Femur (tissue), 1 donor: ENCODE measurements at regions not wholly inside any gene's neighbourhood (a gene's known extent, or its start where the extent isn't known, plus 50 kb on each side); places are given as distances from the start of the nearest gene placed in this dataset.
"Not testable (repeated sequence)": the region's sequence is repeated elsewhere in the genome, so short reads cannot be mapped to it uniquely, and the experiment has no call there.

Experiments
- DNase-seq: peaks from one replicate; pipeline ENCODE4 v3.0.0-alpha.2; 2017

DNA sequence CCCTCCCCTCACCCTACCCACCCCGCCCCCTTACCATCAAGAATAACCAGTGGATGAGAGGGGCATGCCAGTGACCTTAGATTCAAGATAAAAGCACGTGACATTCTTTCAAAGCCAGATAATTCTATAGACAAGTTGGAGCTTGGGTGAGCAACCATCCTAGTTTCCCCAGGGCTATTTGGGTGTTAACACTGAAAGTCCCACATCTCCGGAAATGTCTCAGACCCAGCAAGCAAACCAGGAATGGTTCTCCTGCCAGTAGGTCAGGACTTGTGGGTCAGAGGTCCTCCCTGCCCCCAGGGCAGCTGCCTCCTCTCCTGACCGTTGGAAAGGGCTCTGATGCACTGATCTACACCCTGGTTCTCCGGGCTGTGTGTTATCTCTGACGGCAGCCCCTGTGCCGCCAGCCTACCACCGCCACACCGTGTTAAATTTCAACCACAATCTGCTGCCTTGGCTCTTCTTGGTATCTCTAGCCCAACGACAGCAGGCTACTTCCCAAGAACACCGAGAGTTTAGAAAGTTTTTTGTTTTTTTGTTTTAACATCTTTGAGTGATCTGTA lies 287.0 kb downstream of the BCL2L11 start:
- not testable (repeated sequence) for DNase-seq

DNA sequence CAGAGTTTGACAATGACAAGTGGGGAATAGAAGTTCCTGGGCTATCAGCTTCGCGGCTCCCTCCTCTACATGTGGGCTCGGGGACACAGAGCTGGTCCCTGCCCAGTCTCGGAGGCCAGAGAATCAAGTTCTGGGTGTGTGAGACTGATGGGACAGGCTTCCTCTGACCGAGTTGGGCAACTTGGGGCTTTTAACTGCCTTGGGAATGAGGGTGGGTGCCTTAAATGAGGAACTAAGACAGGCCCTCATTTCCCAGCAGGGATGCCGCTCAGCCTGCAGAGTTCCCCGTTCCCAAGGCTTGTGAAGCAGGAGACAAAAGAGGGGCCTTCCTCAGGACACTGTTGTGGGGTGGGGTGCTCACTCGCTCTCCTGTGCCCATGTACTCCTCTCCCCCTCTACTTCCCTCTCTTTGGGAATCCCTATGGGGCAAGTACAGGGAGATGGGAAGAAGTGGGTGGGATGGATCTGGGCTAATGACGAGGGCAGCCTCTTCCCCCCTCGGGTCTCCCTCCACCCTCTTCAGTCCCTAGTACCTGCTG lies 290.2 kb downstream of the BCL2L11 start:
- DNase-seq: not testable (repeated sequence)

- not testable (repeated sequence) for DNase-seq
Measured at GRCh38 chr2:111411867-111412681, 291.4 kb downstream of the BCL2L11 start.

DNA sequence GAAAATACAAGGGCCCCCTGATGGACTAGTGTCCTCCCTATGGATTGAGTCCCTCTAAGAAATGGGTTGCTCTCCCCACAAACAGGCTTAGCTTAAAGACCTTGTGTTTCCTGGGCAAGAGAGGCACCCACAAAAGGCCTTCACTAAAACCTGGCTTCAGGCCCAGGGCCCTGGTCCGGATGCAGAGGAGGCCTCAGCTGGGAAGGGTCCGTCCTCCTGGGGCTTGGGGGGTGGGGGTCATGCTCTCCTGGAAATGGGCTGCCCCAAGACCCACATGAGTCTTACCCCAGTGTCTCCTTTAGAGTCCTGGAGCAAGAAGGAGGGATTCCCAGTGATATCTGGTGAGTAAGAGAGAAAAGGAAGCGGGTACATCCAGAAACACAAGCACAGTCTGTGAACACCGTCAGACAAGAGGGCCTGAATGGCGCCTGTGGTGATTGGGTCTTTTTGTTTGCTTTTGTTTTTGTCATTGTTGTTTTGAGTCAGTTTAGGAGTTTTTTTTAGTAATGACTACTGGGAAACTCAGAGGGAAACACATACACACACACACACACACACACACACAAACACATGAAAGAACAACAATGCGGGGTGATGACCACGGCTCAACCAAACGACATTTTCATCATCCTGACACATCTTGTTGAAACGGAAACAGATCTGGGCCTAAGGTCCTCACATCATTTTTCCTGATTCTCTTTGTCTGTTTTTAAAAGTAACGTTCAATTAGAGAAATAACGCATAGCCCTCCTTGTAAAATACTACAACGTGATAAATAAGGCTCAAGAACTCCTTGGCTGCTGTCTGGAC lies 292.3 kb downstream of the BCL2L11 start:
- DNase-seq: not testable (repeated sequence)

DNA sequence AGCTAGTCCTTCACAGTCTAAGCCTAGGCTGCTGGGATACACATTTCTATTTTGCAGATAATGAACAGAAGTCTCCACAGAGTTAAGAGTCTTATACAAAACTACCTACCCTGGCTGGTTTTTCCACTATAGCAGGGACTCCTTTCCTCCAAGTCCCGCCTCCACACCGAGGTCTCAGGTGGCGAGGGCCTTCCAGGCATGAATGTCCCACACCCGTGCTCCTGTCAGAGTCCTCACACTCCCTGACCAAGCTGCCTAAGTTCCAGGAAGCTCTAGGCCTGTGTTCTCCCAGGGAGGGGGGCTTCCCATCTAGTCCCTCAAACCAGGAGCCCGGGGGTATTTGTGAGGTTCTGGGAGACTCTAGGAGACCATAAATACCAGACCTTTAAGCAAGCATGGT lies 293.2 kb downstream of the BCL2L11 start:
- not testable (repeated sequence) for DNase-seq

- DNase-seq: not testable (repeated sequence)
Measured at GRCh38 chr2:111415765-111416743, 295.3 kb downstream of the BCL2L11 start.

DNA sequence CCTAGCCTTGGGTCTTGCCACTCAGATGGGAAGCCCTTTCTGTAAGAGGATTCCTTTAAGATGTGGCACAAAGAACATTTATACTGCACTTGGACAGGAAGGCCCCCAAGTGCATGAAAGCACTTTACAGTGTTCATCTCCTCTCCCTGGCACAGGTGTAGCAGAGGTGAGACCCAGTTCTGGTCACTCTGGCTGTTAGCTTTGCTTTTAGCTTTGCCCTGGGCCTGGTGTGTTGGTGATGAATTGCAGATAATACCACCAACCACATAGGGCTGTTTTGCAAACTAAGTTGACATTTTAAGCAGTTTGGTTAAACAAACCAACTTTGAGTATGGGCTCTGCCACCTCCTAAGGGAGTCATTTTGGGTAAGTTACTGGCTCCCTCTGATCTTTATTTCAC lies 296.3 kb downstream of the BCL2L11 start:
- DNase-seq: not testable (repeated sequence)

- not testable (repeated sequence) for DNase-seq
Measured at GRCh38 chr2:111418091-111418875, 297.6 kb downstream of the BCL2L11 start.

DNA sequence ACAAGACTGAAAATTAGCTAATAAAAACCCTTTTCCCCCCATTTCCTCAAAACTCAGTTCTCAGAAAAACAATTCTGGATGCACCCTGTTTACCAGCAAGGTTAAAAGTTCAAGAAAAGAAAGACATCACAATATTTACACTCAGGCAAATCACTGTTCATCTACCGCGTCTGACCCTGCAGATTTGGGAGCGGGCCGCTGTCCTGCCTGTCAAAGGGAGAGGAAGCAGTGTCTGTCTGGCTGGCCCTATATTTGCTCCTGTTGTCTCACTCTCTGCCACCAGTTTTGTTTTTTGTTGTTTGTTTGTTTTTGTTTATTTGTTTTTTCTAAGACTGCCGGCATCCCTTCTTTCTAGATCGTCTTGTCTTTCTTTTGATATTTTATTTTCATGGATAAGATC lies 299.4 kb downstream of the BCL2L11 start:
- not testable (repeated sequence) for DNase-seq

GRCh38 chr2:111420835-111421234 lies 300.1 kb downstream of the BCL2L11 start:
- not testable (repeated sequence) for DNase-seq

GRCh38 chr2:111421949-111422348 lies 301.2 kb downstream of the BCL2L11 start:
- not testable (repeated sequence) for DNase-seq

- not testable (repeated sequence) for DNase-seq
Measured at GRCh38 chr2:111422562-111422961, 301.8 kb downstream of the BCL2L11 start.

GRCh38 chr2:111423184-111423583 lies 302.5 kb downstream of the BCL2L11 start:
- DNase-seq: not testable (repeated sequence)

GRCh38 chr2:111424176-111424575 lies 303.5 kb downstream of the BCL2L11 start:
- not testable (repeated sequence) for DNase-seq

- not testable (repeated sequence) for DNase-seq
Measured at GRCh38 chr2:111424851-111425309, 304.2 kb downstream of the BCL2L11 start.

DNA sequence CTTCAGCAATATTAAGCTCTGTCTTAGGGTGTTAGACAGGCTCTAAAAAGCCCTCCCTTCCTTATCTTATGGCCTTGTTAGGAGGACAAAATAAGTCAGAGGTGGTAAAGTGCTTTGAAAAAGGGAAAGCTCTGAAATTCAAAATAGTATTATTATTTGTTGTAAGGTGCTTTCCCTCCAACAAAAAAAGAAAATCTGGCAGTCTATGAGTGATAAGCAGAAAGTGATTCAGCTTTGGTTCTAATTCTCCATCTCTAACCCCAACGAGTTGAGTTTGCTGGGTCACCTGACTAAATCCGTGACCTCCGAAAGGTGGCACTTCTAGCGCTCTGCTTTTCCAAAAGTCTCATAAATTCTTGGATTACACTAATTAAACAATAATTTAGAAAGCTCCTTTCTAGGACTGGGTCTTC lies 305.1 kb downstream of the BCL2L11 start:
- DNase-seq: not testable (repeated sequence)

GRCh38 chr2:111427346-111427745 lies 306.6 kb downstream of the BCL2L11 start:
- DNase-seq: not testable (repeated sequence)

- not testable (repeated sequence) for DNase-seq
Measured at GRCh38 chr2:111428915-111429314, 308.2 kb downstream of the BCL2L11 start.

- DNase-seq: not testable (repeated sequence)
Measured at GRCh38 chr2:111429353-111429752, 308.6 kb downstream of the BCL2L11 start.

GRCh38 chr2:111430817-111431661 lies 310.3 kb downstream of the BCL2L11 start:
- not testable (repeated sequence) for DNase-seq
